NCI-H1436 (cell line): ENCODE measurements at regions not wholly inside any gene's neighbourhood (a gene's known extent, or its start where the extent isn't known, plus 50 kb on each side); places are given as distances from the start of the nearest gene placed in this dataset.

Experiments
- DNase-seq: peaks from one replicate; lab custom pipeline; 2025; lab: John Stamatoyannopoulos, UW

- peak; percentile 38 for DNase-seq
These were observed 197.0 kb downstream of the SIM1 start for GRCh38 chr6:100267721-100268123.

- no peak for DNase-seq
These were observed 198.0 kb downstream of the SIM1 start for GRCh38 chr6:100266494-100267401.

- DNase-seq, result no peak
These were observed 202.6 kb downstream of the SIM1 start for GRCh38 chr6:100262086-100262485.

GRCh38 chr6:100261486-100261885 is 203.2 kb downstream of the SIM1 start:
- DNase-seq, result no peak

- DNase-seq, result no peak
These were observed 204.1 kb downstream of the SIM1 start for GRCh38 chr6:100260584-100260983.

- no peak for DNase-seq
These were observed 204.9 kb downstream of the SIM1 start for GRCh38 chr6:100259865-100260264.

- DNase-seq, result no peak
These were observed 206.0 kb downstream of the SIM1 start for GRCh38 chr6:100258752-100259151.

GRCh38 chr6:100257793-100258395 is 206.8 kb downstream of the SIM1 start:
- peak; percentile 20 for DNase-seq

- no peak for DNase-seq
These were observed 209.0 kb downstream of the SIM1 start for GRCh38 chr6:100255701-100256100.

GRCh38 chr6:100247123-100247522 is 217.6 kb downstream of the SIM1 start:
- no peak for DNase-seq

GRCh38 chr6:100246206-100246605 is 218.5 kb downstream of the SIM1 start:
- no peak for DNase-seq

- no peak for DNase-seq
These were observed 223.9 kb downstream of the SIM1 start for GRCh38 chr6:100240798-100241197.

- DNase-seq, result no peak
These were observed 226.9 kb downstream of the SIM1 start for GRCh38 chr6:100237821-100238220.

GRCh38 chr6:100236389-100236788 is 228.3 kb downstream of the SIM1 start:
- DNase-seq, result no peak

GRCh38 chr6:100235631-100236030 is 229.1 kb downstream of the SIM1 start:
- DNase-seq, result no peak

GRCh38 chr6:100234625-100235024 is 230.1 kb downstream of the SIM1 start:
- no peak for DNase-seq

GRCh38 chr6:100232781-100233573 is 231.7 kb downstream of the SIM1 start:
- DNase-seq, result no peak

GRCh38 chr6:100230953-100231316 is 233.8 kb downstream of the SIM1 start:
- DNase-seq, result no peak

- DNase-seq, result no peak
These were observed 234.4 kb downstream of the SIM1 start for GRCh38 chr6:100230115-100230952.

- DNase-seq, result peak; percentile 26
These were observed 235.2 kb downstream of the SIM1 start for GRCh38 chr6:100229512-100229911.

GRCh38 chr6:100228834-100229441 is 234.9 kb upstream of the MCHR2 start:
- DNase-seq, result peak; percentile 39
